ENCODE measurements at regions not wholly inside any gene's neighbourhood (a gene's known extent, or its start where the extent isn't known, plus 50 kb on each side); places are given as distances from the start of the nearest gene placed in this dataset.
"Not testable (repeated sequence)": the region's sequence is repeated elsewhere in the genome, so short reads cannot be mapped to it uniquely, and the experiment has no call there.

DNA sequence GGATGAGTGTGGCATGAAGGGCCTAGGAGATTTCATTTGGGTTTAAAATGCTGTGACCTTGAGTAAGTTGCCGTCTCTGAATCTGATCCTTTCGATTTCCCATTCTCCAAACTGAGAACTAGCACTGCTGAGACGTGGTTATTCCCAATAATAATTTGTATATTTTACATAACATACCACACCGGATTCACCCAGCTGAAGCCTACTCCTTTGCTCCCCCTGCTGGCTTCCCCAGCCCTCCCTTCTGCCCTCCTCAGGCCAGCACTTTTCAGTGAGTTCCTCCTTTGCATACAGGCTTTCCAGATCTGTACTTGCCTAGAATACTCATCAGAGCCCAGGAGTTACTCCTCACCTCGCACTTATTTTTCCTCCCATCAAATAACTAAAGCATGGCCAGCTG is 255.1 kb downstream of the OR4F29 start:
- DNase-seq (ENCODE audit: low read depth in 2 of 3, low spot score in 2 of 3), result not testable (repeated sequence)

DNA sequence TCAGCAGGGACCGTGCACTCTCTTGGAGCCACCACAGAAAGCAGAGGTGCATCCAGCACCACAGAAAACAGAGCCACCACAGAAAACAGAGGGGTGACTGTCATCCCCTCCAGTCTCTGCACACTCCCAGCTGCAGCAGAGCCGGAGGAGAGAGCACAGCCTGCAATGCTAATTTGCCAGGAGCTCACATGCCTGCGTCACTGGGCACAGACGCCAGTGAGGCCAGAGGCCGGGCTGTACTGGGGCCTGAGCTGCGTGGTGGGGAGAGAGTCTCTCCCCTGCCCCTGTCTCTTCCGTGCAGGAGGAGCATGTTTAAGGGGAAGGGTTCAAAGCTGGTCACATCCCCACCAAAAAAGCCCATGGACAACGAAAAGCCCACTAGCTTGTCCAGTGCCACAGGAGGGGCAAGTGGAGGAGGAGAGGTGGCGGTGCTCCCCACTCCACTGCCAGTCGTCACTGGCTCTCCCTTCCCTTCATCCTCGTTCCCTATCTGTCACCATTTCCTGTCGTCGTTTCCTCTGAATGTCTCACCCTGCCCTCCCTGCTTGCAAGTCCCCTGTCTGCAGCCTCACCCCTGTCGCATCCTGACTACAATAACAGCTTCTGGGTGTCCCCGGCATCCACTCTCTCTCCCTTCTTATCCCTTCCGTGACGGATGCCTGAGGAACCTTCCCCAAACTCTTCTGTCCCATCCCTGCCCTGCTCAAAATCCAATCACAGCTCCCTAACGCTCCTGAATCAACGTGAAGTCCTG is 260.0 kb downstream of the OR4F29 start:
- DNase-seq (ENCODE audit: low read depth in 2 of 3, low spot score in 2 of 3), result not testable (repeated sequence)

DNA sequence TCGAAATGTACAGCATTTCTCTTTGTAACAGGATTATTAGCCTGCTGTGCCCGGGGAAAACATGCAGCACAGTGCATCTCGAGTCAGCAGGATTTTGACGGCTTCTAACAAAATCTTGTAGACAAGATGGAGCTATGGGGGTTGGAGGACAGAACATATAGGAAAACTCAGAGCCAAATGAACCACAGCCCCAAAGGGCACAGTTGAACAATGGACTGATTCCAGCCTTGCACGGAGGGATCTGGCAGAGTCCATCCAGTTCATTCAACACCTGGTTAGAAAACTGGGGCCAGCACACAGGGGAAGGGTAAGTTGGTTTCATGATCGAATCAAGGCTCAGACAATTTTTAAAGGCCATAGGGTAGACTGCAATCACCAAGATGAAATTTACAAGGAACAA is 260.8 kb downstream of the OR4F29 start:
- not testable (repeated sequence) for DNase-seq (ENCODE audit: low read depth in 2 of 3, low spot score in 2 of 3)

DNA sequence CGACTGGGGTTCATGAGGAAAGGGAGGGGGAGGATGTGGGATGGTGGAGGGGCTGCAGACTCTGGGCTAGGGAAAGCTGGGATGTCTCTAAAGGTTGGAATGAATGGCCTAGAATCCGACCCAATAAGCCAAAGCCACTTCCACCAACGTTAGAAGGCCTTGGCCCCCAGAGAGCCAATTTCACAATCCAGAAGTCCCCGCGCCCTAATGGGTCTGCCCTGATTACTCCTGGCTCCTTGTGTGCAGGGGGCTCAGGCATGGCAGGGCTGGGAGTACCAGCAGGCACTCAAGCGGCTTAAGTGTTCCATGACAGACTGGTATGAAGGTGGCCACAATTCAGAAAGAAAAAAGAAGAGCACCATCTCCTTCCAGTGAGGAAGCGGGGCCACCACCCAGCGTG is 261.6 kb downstream of the OR4F29 start:
- DNase-seq (ENCODE audit: low read depth in 2 of 3, low spot score in 2 of 3), result not testable (repeated sequence)

DNA sequence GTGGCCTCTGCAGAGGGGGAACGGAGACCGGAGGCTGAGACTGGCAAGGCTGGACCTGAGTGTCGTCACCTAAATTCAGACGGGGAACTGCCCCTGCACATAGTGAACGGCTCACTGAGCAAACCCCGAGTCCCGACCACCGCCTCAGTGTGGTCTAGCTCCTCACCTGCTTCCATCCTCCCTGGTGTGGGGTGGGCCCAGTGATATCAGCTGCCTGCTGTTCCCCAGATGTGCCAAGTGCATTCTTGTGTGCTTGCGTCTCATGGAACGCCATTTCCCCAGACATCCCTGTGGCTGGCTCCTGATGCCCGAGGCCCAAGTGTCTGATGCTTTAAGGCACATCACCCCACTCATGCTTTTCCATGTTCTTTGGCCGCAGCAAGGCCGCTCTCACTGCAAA is 262.2 kb downstream of the OR4F29 start:
- not testable (repeated sequence) for DNase-seq (ENCODE audit: low read depth in 2 of 3, low spot score in 2 of 3)

DNA sequence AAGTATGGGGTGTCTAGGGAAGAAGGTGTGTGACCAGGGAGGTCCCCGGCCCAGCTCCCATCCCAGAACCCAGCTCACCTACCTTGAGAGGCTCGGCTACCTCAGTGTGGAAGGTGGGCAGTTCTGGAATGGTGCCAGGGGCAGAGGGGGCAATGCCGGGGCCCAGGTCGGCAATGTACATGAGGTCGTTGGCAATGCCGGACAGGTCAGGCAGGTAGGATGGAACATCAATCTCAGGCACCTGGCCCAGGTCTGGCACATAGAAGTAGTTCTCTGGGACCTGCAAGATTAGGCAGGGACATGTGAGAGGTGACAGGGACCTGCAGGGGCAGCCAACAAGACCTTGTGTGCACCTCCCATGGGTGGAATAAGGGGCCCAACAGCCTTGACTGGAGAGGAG is 264.2 kb downstream of the OR4F29 start:
- not testable (repeated sequence) for DNase-seq (ENCODE audit: low read depth in 2 of 3, low spot score in 2 of 3)

DNA sequence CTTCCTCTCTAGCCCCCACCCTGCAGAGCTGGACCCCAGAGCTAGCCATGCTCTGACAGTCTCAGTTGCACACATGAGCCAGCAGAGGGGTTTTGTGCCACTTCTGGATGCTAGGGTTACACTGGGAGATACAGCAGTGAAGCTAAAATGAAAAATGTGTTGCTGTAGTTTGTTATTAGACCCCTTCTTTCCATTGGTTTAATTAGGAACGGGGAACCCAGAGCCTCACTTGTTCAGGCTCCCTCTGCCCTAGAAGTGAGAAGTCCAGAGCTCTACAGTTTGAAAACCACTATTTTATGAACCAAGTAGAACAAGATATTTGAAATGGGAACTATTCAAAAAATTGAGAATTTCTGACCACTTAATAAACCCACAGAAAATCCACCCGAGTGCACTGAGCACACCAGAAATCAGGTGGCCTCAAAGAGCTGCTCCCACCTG is 264.8 kb downstream of the OR4F29 start:
- DNase-seq (ENCODE audit: low read depth in 2 of 3, low spot score in 2 of 3), result not testable (repeated sequence)

DNA sequence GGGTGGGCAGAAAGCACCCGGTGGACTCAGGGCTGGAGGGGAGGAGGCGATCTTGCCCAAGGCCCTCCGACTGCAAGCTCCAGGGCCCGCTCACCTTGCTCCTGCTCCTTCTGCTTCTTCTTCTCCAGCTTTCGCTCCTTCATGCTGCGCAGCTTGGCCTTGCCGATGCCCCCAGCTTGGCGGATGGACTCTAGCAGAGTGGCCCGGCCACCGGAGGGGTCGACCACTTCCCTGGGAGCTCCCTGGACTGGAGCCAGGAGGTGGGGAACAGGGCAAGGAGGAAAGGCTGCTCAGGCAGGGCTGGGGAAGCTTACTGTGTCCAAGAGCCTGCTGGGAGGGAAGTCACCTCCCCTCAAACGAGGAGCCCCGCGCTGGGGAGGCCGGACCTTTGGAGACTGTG is 265.3 kb downstream of the OR4F29 start:
- DNase-seq (ENCODE audit: low read depth in 2 of 3, low spot score in 2 of 3), result not testable (repeated sequence)

DNA sequence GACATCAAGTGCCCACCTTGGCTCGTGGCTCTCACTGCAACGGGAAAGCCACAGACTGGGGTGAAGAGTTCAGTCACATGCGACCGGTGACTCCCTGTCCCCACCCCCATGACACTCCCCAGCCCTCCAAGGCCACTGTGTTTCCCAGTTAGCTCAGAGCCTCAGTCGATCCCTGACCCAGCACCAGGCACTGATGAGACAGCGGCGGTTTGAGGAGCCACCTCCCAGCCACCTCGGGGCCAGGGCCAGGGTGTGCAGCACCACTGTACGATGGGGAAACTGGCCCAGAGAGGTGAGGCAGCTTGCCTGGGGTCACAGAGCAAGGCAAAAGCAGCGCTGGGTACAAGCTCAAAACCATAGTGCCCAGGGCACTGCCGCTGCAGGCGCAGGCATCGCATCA is 266.0 kb downstream of the OR4F29 start:
- DNase-seq (ENCODE audit: low read depth in 2 of 3, low spot score in 2 of 3), result not testable (repeated sequence)

DNA sequence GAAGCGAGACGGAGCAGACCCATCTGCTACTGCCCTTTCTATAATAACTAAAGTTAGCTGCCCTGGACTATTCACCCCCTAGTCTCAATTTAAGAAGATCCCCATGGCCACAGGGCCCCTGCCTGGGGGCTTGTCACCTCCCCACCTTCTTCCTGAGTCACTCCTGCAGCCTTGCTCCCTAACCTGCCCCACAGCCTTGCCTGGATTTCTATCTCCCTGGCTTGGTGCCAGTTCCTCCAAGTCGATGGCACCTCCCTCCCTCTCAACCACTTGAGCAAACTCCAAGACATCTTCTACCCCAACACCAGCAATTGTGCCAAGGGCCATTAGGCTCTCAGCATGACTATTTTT is 267.2 kb downstream of the OR4F29 start:
- DNase-seq (ENCODE audit: low read depth in 2 of 3, low spot score in 2 of 3), result not testable (repeated sequence)

DNA sequence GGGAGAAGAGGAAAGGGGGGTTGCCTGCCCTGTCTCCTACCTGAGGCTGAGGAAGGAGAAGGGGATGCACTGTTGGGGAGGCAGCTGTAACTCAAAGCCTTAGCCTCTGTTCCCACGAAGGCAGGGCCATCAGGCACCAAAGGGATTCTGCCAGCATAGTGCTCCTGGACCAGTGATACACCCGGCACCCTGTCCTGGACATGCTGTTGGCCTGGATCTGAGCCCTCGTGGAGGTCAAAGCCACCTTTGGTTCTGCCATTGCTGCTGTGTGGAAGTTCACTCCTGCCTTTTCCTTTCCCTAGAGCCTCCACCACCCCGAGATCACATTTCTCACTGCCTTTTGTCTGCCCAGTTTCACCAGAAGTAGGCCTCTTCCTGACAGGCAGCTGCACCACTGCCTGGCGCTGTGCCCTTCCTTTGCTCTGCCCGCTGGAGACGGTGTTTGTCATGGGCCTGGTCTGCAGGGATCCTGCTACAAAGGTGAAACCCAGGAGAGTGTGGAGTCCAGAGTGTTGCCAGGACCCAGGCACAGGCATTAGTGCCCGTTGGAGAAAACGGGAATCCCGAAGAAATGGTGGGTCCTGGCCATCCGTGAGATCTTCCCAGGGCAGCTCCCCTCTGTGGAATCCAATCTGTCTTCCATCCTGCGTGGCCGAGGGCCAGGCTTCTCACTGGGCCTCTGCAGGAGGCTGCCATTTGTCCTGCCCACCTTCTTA is 267.7 kb downstream of the OR4F29 start:
- DNase-seq (ENCODE audit: low read depth in 2 of 3, low spot score in 2 of 3), result not testable (repeated sequence)

DNA sequence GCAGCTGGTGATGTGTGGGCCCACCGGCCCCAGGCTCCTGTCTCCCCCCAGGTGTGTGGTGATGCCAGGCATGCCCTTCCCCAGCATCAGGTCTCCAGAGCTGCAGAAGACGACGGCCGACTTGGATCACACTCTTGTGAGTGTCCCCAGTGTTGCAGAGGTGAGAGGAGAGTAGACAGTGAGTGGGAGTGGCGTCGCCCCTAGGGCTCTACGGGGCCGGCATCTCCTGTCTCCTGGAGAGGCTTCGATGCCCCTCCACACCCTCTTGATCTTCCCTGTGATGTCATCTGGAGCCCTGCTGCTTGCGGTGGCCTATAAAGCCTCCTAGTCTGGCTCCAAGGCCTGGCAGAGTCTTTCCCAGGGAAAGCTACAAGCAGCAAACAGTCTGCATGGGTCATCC is 268.4 kb downstream of the OR4F29 start:
- DNase-seq (ENCODE audit: low read depth in 2 of 3, low spot score in 2 of 3), result not testable (repeated sequence)

DNA sequence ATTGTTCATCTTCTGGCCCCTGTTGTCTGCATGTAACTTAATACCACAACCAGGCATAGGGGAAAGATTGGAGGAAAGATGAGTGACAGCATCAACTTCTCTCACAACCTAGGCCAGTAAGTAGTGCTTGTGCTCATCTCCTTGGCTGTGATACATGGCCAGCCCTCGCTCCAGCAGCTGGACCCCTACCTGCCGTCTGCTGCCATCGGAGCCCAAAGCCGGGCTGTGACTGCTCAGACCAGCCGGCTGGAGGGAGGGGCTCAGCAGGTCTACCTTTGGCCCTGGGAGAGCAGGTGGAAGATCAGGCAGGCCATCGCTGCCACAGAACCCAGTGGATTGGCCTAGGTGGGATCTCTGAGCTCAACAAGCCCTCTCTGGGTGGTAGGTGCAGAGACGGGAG is 268.8 kb downstream of the OR4F29 start:
- DNase-seq (ENCODE audit: low read depth in 2 of 3, low spot score in 2 of 3), result not testable (repeated sequence)

DNA sequence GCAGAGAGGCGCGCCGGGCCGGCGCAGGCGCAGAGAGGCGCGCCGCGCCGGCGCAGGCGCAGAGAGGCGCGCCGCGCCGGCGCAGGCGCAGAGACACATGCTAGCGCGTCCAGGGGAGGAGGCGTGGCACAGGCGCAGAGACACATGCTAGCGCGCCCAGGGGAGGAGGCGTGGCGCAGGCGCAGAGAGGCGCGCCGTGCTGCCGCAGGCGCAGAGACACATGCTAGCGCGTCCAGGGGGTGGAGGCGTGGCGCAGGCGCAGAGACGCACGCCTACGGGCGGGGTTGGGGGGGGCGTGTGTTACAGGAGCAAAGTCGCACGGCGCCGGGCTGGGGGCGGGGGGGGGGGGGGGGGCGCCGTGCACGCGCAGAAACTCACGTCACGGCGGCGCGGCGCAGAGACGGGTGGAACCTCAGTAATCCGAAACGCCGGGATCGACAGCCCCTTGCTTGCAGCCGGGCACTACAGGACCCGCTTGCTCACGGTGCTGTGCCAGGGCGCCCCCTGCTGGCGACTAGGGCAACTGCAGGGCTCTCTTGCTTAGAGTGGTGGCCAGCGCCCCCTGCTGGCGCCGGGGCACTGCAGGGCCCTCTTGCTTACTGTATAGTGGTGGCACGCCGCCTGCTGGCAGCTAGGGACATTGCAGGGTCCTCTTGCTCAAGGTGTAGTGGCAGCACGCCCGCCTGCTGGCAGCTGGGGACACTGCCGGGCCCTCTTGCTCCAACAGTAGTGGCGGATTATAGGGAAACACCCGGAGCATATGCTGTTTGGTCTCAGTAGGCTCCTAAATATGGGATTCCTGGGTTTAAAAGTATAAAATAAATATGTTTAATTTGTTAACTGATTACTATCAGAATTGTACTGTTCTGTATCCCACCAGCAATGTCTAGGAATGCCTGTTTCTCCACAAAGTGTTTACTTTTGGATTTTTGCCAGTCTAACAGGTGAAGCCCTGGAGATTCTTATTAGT is 269.9 kb downstream of the OR4F29 start:
- DNase-seq (ENCODE audit: low read depth in 2 of 3, low spot score in 2 of 3), result peak in 1 of 3 experiments; percentile 25

DNA sequence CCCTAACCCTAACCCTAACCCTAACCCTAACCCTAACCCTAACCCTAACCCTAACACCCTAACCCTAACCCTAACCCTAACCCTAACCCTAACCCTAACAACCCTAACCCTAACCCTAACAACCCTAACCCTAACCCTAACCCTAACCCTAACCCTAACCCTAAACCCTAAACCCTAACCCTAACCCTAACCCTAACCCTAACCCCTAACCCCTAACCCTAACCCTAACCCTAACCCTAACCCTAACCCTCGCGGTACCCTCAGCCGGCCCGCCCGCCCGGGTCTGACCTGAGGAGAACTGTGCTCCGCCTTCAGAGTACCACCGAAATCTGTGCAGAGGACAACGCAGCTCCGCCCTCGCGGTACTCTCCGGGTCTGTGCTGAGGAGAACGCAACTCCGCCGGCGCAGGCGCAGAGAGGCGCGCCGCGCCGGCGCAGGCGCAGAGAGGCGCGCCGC is 270.7 kb downstream of the OR4F29 start:
- DNase-seq (ENCODE audit: low read depth in 2 of 3, low spot score in 2 of 3), result not testable (repeated sequence)

DNA sequence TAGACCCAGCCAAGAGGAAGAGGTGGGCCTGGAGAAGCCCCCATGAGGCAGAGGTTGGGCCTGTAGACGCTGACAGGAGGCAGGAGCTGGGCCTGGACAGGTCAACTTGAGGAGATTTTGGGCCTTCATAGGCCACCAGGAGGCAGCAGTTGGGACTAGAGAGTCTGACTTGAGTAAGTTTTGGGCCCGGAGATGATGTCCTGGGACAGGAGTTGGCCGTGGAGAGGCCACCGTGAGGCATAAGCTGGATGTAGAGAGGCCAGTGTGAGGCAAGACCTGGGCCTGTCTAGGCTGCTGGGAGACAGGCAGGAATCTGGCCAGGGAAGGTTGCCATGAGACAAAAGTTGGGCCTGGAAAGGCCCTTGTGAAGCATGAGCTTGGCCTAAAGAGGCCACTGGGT is 312.6 kb downstream of the OR4F29 start:
- not testable (repeated sequence) for DNase-seq (ENCODE audit: low read depth in 2 of 3, low spot score in 2 of 3)

DNA sequence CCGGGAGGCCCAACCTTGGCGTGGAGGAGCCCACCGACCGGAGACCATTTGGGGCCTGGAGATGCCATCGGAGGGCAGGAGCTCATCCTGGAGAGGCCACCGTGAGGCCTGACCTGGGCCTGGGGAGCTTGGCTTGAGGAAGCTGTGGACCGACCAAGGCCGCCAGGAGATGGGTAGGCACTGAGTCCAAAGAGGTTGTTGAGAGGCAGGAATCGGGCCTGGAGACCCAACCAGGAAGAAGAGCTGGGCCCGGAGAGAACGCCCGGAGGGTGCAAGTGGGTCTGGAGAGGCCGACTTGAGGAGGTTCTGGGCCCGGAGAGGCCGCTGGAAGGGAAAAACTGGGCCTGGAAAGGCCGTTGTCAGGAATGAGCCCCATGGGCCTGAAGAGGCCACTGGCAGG is 313.8 kb downstream of the OR4F29 start:
- not testable (repeated sequence) for DNase-seq (ENCODE audit: low read depth in 2 of 3, low spot score in 2 of 3)

DNA sequence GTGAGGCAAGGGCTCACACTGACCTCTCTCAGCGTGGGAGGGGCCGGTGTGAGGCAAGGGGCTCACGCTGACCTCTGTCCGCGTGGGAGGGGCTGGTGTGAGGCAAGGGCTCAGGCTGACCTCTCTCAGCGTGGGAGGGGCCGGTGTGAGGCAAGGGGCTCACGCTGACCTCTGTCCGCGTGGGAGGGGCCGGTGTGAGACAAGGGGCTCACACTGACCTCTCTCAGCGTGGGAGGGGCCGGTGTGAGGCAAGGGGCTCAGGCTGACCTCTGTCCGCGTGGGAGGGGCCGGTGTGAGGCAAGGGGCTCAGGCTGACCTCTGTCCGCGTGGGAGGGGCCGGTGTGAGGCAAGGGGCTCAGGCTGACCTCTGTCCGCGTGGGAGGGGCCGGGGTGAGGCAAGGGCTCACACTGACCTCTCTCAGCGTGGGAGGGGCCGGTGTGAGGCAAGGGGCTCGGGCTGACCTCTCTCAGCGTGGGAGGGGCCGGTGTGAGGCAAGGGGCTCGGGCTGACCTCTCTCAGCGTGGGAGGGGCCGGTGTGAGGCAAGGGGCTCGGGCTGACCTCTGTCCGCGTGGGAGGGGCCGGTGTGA is 315.0 kb downstream of the OR4F29 start:
- DNase-seq (ENCODE audit: low read depth in 2 of 3, low spot score in 2 of 3), result not testable (repeated sequence)

DNA sequence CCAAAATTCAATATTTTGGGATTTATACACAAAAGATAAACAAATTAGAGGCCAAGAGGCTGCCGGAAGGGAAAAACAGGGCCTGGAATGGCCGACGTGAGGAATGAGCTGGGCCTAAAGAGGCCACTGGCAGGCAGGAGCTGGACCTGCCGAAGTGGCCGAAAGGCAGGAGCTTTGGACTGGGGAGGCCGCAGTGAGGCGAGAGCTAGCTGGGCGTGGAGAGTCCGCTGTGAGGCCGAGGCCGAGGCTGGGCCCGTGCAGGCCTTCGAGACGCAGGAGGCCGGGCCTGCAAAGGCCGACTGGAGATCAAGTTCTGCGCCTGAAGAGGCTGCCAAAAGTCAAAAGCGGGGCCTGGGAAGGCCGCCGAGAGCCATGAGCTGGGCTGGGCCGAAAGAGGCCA is 316.5 kb downstream of the OR4F29 start:
- not testable (repeated sequence) for DNase-seq (ENCODE audit: low read depth in 2 of 3, low spot score in 2 of 3)

DNA sequence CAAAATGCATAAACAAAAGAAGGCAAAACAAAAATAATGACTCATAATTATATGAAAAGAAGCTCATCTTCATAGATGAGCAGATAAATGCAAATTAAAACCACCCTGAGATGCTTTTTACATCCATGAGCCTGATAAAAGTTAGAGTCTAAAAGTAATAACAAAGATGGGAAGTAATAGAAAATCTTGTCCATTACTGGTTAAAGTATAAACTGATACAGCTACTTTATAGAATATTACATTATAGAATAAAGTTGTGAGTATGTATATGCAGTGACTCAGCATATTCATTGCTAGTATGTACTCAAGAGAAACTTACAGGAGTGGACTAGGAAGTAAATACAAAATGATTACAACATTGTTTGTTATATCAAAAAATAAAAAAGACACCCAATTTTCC is 333.0 kb downstream of the OR4F29 start:
- DNase-seq (ENCODE audit: low read depth in 2 of 3, low spot score in 2 of 3), result not testable (repeated sequence)

DNA sequence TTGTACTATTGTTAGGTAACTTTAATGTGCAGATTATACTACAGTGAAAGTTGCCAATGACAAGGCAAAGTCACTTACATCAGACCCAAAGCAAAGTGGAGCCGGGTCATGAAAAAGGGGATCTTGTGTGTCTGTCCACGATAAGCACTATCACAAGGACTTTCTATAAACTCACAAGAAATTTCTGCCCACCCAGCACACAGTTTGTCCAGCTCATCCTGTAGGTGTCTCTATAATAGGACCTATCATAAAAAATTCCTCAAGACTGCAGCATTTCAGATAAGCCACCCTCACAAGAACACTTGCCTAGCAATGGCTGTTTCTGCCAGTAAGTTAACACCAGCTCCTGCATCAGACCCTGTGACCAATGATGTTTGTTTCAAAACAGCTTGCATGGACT is 335.9 kb downstream of the OR4F29 start:
- not testable (repeated sequence) for DNase-seq (ENCODE audit: low read depth in 2 of 3, low spot score in 2 of 3)

Data from activated CD8-positive, alpha-beta memory T cell treated with anti-CD3 and anti-CD28 coated beads for 48 hours (primary cell).